HG02970 (cell line): ENCODE measurements at regions not wholly inside any gene's neighbourhood (a gene's known extent, or its start where the extent isn't known, plus 50 kb on each side); places are given as distances from the start of the nearest gene placed in this dataset.

Experiments
- ATAC-seq: cut with Tn5 transposase; IDR thresholded peaks from one replicate; pipeline ENCODE4 v1.9.1; 2021; ENCODE audit warnings: mild to moderate bottlenecking, moderate library complexity, moderate number of reproducible peaks; ENCODE audit not compliant: unreplicated experiment, low FRiP score

- no peak for ATAC-seq
Observed at GRCh38 chr17:79189305-79189704, 114.7 kb downstream of the ENGASE start.

- no peak for ATAC-seq
Observed at GRCh38 chr17:79188685-79189084, 114.1 kb downstream of the ENGASE start.

- no peak for ATAC-seq
Observed at GRCh38 chr17:79188048-79188447, 113.4 kb downstream of the ENGASE start.

- ATAC-seq: no peak
Observed at GRCh38 chr17:79187186-79187585, 112.6 kb downstream of the ENGASE start.

GRCh38 chr17:79186406-79186805 is 111.8 kb downstream of the ENGASE start:
- ATAC-seq: no peak

- no peak for ATAC-seq
Observed at GRCh38 chr17:79185671-79186070, 111.0 kb downstream of the ENGASE start.

- no peak for ATAC-seq
Observed at GRCh38 chr17:79184219-79184618, 109.6 kb downstream of the ENGASE start.

- ATAC-seq: no peak
Observed at GRCh38 chr17:79183293-79184158, 108.9 kb downstream of the ENGASE start.

GRCh38 chr17:79183043-79183292 is 108.3 kb downstream of the ENGASE start:
- no peak for ATAC-seq

- no peak for ATAC-seq
Observed at GRCh38 chr17:79182176-79183042, 107.8 kb downstream of the ENGASE start.

- no peak for ATAC-seq
Observed at GRCh38 chr17:79180358-79181005, 105.9 kb downstream of the ENGASE start.

- ATAC-seq: no peak
Observed at GRCh38 chr17:79179334-79179733, 104.7 kb downstream of the ENGASE start.

- ATAC-seq: no peak
Observed at GRCh38 chr17:79177877-79178276, 103.3 kb downstream of the ENGASE start.

GRCh38 chr17:79176792-79177601 is 102.4 kb downstream of the ENGASE start:
- no peak for ATAC-seq

- ATAC-seq: no peak
Observed at GRCh38 chr17:79174905-79175856, 100.6 kb downstream of the ENGASE start.

- no peak for ATAC-seq
Observed at GRCh38 chr17:79174193-79174765, 99.7 kb downstream of the ENGASE start.

- ATAC-seq: no peak
Observed at GRCh38 chr17:79171188-79171587, 96.6 kb downstream of the ENGASE start.

GRCh38 chr17:79169861-79170260 is 95.2 kb downstream of the ENGASE start:
- ATAC-seq: no peak

- no peak for ATAC-seq
Observed at GRCh38 chr17:79169366-79169765, 94.7 kb downstream of the ENGASE start.
